A673 (cell line): ENCODE measurements at regions not wholly inside any gene's neighbourhood (a gene's known extent, or its start where the extent isn't known, plus 50 kb on each side); places are given as distances from the start of the nearest gene placed in this dataset.

Experiments
- BruUV-seq: library from RNA; stranded (reverse); fragments of 400-500 nt; replicated peaks from 2 replicates; lab custom pipeline; 2021; lab: Mats Ljungman, UMichigan
- CTCF ChIA-PET: fragments of 300-600 bp; sonication (Branson Sonifier 250); formaldehyde crosslinking; loops from one replicate; lab custom pipeline; 2022; ENCODE audit warnings: antibody characterized with exemption; lab: Charles Lee
- POLR2A ChIA-PET: fragments of 300-600 bp; sonication (Branson Sonifier 250); formaldehyde crosslinking; loops from one replicate; lab custom pipeline; 2022; ENCODE audit warnings: antibody characterized with exemption; ENCODE audit not compliant: low non-redundant PET; lab: Charles Lee
- DNase-seq: peaks from one replicate; pipeline ENCODE4 v3.0.0-alpha.2; 2015; ENCODE audit warnings: low spot score
- H3K27ac ChIP-seq: fragments of 200-600 bp; sonication (generic); 2 replicates; pipeline ENCODE4 v1.5.1; 2016; ENCODE audit warnings: mixed run types, low read depth, mild to moderate bottlenecking, mixed read lengths, antibody characterized with exemption, low read length; ENCODE audit not compliant: poor library complexity, severe bottlenecking
- H3K27me3 ChIP-seq: fragments of 200-600 bp; sonication (generic); replicated peaks from 2 replicates; pipeline ENCODE4 v1.6.1; 2017; ENCODE audit warnings: mixed run types, low read depth, mild to moderate bottlenecking, mixed read lengths, antibody characterized with exemption, low read length; ENCODE audit not compliant: insufficient read depth, poor library complexity
- H3K36me3 ChIP-seq: fragments of 200-600 bp; sonication (generic); 2 replicates; pipeline ENCODE4 v1.6.1; 2016; ENCODE audit warnings: mixed run types, mild to moderate bottlenecking, mixed read lengths, antibody characterized with exemption, low read length; ENCODE audit not compliant: insufficient read depth, poor library complexity, severe bottlenecking
- H3K4me1 ChIP-seq: fragments of 200-600 bp; sonication (generic); 2 replicates; pipeline ENCODE4 v1.6.1; 2017; ENCODE audit warnings: mixed run types, mild to moderate bottlenecking, mixed read lengths, antibody characterized with exemption, low read length; ENCODE audit not compliant: insufficient read depth, poor library complexity, severe bottlenecking
- H3K4me3 ChIP-seq: fragments of 200-600 bp; sonication (generic); 2 replicates; pipeline ENCODE4 v1.5.1; 2016; ENCODE audit warnings: low read depth, mixed run types, mild to moderate bottlenecking, mixed read lengths, low read length; ENCODE audit not compliant: poor library complexity, severe bottlenecking
- H3K9me3 ChIP-seq: fragments of 200-600 bp; sonication (generic); 2 replicates; pipeline ENCODE4 v1.6.1; 2016; ENCODE audit warnings: mixed run types, low read depth, mild to moderate bottlenecking, mixed read lengths, antibody characterized with exemption, low read length; ENCODE audit not compliant: poor library complexity, severe bottlenecking
- CTCF ChIP-seq: fragments of 300-800, 200-600 bp; sonication (generic); conservative IDR thresholded peaks from 2 replicates; pipeline ENCODE4 v1.5.1; 2017; ENCODE audit warnings: low read depth, mild to moderate bottlenecking, antibody characterized with exemption, low read length, moderate library complexity, mixed read lengths
- EZH2 ChIP-seq: fragments of 200-600 bp; sonication (generic); IDR thresholded peaks from 2 replicates; pipeline ENCODE4 v1.6.1; 2017; ENCODE audit warnings: borderline replicate concordance, low read depth, mild to moderate bottlenecking, mixed read lengths, antibody characterized with exemption, low read length; ENCODE audit not compliant: poor library complexity, severe bottlenecking
- intact Hi-C: fragments of 100-400 bp; cut with micrococcal nuclease; formaldehyde crosslinking; loops from one replicate; pipeline ENCODE4 v1.10.0; 2022; ENCODE audit not compliant: unreplicated experiment

- no peak for DNase-seq
- Histone ChIP-seq H3K27ac (no peak overlapping the region), H3K4me3 (no peak overlapping the region), H3K4me1 (no peaks in the 10 kb centered on the region), H3K36me3 (no peaks in the 10 kb centered on the region), H3K27me3 (no peaks in the 10 kb centered on the region), H3K9me3 (no peaks in the 10 kb centered on the region)
- BruUV-seq: no TSS peak
- intact Hi-C loops: no loop called here
- TF ChIP-seq CTCF: no peak
- no peak for TF ChIP-seq EZH2
- POLR2A ChIA-PET: no interaction called here
- CTCF ChIA-PET: no interaction called here
Measured at GRCh38 chr3:76438971-76439370, 600.9 kb upstream of the ROBO2 start.

GRCh38 chr3:76442374-76442915 lies 597.5 kb upstream of the ROBO2 start:
- no peak overlapping the region for H3K27ac ChIP-seq
- TF ChIP-seq CTCF (no peak), EZH2 (no peak)
- POLR2A ChIA-PET: no interaction called here
- no peaks in the 10 kb centered on the region for H3K9me3 ChIP-seq
- intact Hi-C loops: no loop called here
- no TSS peak for BruUV-seq
- DNase-seq: no peak
- CTCF ChIA-PET: no interaction called here
- H3K27me3 ChIP-seq: no peaks in the 10 kb centered on the region
- no peaks in the 10 kb centered on the region for H3K36me3 ChIP-seq
- no peaks in the 10 kb centered on the region for H3K4me1 ChIP-seq
- H3K4me3 ChIP-seq: no peak overlapping the region

- Histone ChIP-seq H3K27ac (no peak overlapping the region), H3K27me3 (no peaks in the 10 kb centered on the region), H3K4me3 (no peak overlapping the region), H3K36me3 (no peaks in the 10 kb centered on the region), H3K4me1 (no peaks in the 10 kb centered on the region), H3K9me3 (no peaks in the 10 kb centered on the region)
- intact Hi-C loops: no loop called here
- CTCF ChIA-PET: no interaction called here
- BruUV-seq: no TSS peak
- POLR2A ChIA-PET: no interaction called here
- DNase-seq: no peak
- TF ChIP-seq CTCF (no peak), EZH2 (no peak)
Measured at GRCh38 chr3:76456322-76456721, 583.6 kb upstream of the ROBO2 start.
